Left lung (tissue), 4 donors: ENCODE measurements at regions not wholly inside any gene's neighbourhood (a gene's known extent, or its start where the extent isn't known, plus 50 kb on each side); places are given as distances from the start of the nearest gene placed in this dataset.

Experiments
- ATAC-seq: fragments of 200-7000 bp; cut with Tn5 transposase; one replicate; pipeline ENCODE4 v1.9.1; 2020; ENCODE audit warnings: moderate library complexity
- DNase-seq, 4 donors: peaks; one replicate each; pipeline ENCODE4 v3.0.0-alpha.2; 2013 to 2020
- H3K27ac ChIP-seq, 2 donors: fragments of 200-600 bp; sonication (generic) in 1 of 2; one replicate each; pipeline versions ENCODE4 v1.5.0 to v1.8.0; 2020 to 2021
- H3K27me3 ChIP-seq, 2 donors: fragments of 200-600 bp; sonication (generic) in 1 of 2; one replicate each; pipeline versions ENCODE4 v1.5.0 to v1.8.0; 2020 to 2021
- H3K36me3 ChIP-seq, 2 donors: fragments of 200-600 bp; sonication (generic) in 1 of 2; one replicate each; pipeline versions ENCODE4 v1.5.0 to v1.8.0; 2020 to 2021
- H3K4me1 ChIP-seq, 2 donors: fragments of 200-600 bp; one replicate each; pipeline ENCODE4 v1.8.0; 2021
- H3K4me3 ChIP-seq, 2 donors: fragments of 200-600 bp; sonication (generic) in 1 of 2; one replicate each; pipeline versions ENCODE4 v1.5.0 to v1.8.0; 2020 to 2021; ENCODE audit warnings: mild to moderate bottlenecking in 1 of 2
- H3K9me3 ChIP-seq, 2 donors: fragments of 200-600 bp; sonication (generic) in 1 of 2; one replicate each; pipeline versions ENCODE4 v1.5.0 to v1.8.0; 2020 to 2021
- intact Hi-C, 2 donors: fragments of 100-400 bp; cut with DNase I; formaldehyde crosslinking; loops; one replicate each; pipeline versions ENCODE4 v1.11.2 to v1.14.2; 2022
- TF ChIP-seq, protein P1 (sequence below), 2 donors: fragments of 200-600 bp; sonication (generic) in 1 of 2; IDR thresholded peaks; one replicate each; pipeline versions ENCODE4 v1.5.0 to v1.8.0; 2021; ENCODE audit warnings: antibody characterized with exemption in 2 of 2
- donor health status: DM: no; HTN: yes; CAD: no.
- donor health status: DM: no; HTN: no; CAD: no.

DNA sequence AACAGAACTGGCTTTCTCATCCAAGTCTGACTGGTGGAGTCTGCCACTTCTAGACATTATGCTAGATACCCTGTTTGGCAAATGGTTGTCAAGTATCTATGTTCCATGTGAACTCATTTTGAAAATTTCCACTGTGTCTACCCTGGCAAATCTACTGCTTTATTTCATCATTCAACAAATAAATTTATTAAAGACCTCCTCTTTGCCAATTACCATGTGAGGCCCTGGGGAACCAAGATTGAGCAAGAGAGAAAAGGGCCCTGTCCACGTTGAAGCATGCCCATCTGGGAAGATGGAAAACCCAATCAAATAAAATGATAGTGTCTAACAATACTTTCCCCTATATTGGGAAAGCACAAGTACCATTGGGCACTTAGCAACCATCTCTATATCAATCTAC is 582.4 kb downstream of the IRS1 start:
- ATAC-seq (no peak), DNase-seq (no peak)
- Histone ChIP-seq H3K27ac (no peak overlapping the region), H3K9me3 (no peaks in the 10 kb centered on the region), H3K4me1 (no peaks in the 10 kb centered on the region), H3K36me3 (no peaks in the 10 kb centered on the region), H3K27me3 (no peaks in the 10 kb centered on the region), H3K4me3 (no peak overlapping the region)
- TF ChIP-seq, protein P1, sequence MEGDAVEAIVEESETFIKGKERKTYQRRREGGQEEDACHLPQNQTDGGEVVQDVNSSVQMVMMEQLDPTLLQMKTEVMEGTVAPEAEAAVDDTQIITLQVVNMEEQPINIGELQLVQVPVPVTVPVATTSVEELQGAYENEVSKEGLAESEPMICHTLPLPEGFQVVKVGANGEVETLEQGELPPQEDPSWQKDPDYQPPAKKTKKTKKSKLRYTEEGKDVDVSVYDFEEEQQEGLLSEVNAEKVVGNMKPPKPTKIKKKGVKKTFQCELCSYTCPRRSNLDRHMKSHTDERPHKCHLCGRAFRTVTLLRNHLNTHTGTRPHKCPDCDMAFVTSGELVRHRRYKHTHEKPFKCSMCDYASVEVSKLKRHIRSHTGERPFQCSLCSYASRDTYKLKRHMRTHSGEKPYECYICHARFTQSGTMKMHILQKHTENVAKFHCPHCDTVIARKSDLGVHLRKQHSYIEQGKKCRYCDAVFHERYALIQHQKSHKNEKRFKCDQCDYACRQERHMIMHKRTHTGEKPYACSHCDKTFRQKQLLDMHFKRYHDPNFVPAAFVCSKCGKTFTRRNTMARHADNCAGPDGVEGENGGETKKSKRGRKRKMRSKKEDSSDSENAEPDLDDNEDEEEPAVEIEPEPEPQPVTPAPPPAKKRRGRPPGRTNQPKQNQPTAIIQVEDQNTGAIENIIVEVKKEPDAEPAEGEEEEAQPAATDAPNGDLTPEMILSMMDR (IDR thresholded peaks at IDR 0.05) = no peak
- intact Hi-C loops = loop anchor here in 1 of 2 donors (10.0 kb wide), 1 partner anchor 578 kb away; the partner anchor contains the start of gene IRS1

DNA sequence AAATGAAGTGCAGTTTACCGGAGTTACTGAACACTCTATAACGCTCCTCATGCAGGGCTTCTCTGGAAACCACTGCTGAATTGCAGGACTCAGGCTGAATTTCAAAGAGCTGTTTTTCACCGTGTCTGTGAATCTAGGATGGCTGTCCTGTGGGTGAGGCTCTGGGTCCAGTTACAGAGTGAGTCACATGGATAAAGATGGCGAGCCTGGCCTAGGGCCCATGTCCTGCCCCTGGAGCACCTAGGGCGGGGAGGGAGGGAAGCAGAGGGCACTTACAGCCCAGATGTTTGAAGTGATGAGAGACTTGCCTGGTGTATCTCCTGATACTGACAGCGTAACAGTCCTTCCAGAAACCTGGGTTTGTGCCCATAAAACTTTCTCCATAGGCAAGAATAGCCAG is 583.0 kb downstream of the IRS1 start:
- ATAC-seq (no peak), DNase-seq (no peak)
- H3K36me3 ChIP-seq = no peaks in the 10 kb centered on the region
- no peaks in the 10 kb centered on the region for H3K9me3 ChIP-seq
- no peak overlapping the region for H3K4me3 ChIP-seq
- intact Hi-C loops = loop anchor here in 1 of 2 donors (10.0 kb wide), 1 partner anchor 578 kb away; the partner anchor contains the start of gene IRS1
- no peaks in the 10 kb centered on the region for H3K27me3 ChIP-seq
- TF ChIP-seq, protein P1 (IDR thresholded peaks at IDR 0.05) = no peak
- no peaks in the 10 kb centered on the region for H3K4me1 ChIP-seq
- no peak overlapping the region for H3K27ac ChIP-seq

DNA sequence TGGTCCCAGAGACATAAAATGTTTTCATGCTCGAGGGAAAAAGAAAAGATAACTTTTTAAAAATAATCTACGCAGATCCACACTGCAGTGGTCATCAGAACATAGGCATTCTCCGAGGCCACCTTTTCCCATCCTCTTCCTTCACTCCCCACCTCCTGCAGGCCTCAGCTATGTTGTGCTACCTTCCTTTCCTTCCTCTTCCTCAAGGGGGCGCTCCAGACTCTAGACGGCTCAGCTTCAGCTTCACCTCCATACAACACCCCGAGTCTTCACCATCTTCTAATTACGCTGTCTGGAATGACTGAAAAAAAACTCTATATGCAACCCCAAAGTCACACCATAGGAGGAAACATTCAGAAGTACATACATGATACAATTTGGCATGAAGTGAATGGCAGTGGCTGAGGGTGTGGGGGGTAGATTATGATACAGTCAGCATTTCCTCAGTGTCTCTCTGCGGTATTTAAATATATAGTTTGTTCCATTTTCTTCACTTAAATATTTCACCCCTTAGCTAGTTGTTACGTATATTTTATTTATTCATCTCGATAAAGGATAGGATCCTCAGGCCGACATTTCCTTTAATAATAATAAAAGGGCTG is 583.6 kb downstream of the IRS1 start:
- intact Hi-C loops = loop anchor here in 1 of 2 donors (10.0 kb wide), 1 partner anchor 579 kb away; the partner anchor contains the start of gene IRS1
- H3K36me3 ChIP-seq = no peaks in the 10 kb centered on the region

DNA sequence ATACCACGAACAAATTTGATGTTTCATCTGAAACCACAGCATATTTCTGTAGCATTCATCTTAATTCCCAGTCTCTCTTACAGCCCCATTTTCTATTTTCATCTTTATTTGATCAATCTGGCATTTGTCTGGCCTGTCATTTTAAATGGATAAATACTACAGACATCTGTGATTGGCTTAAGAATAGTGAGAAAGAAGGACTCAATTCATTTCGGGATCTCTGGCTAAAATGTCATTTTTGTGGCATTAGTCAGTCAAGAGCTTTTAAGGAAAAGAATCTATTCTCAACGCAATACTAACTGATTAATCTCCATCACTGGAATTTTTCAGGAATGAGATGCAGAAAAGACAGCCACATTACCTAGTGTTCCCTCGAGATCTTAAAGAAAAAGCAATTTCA is 585.9 kb downstream of the IRS1 start:
- Histone ChIP-seq H3K4me3 (no peak overlapping the region), H3K36me3 (no peaks in the 10 kb centered on the region), H3K27me3 (no peaks in the 10 kb centered on the region), H3K27ac (no peak overlapping the region), H3K9me3 (no peaks in the 10 kb centered on the region), H3K4me1 (no peaks in the 10 kb centered on the region)
- ATAC-seq (no peak), DNase-seq (no peak)
- TF ChIP-seq, protein P1 (IDR thresholded peaks at IDR 0.05) = no peak
- intact Hi-C loops = loop anchor here in 1 of 2 donors (10.0 kb wide), 1 partner anchor 581 kb away; the partner anchor contains the start of gene IRS1

More for the DNA sequence above, 583.6 kb downstream of the IRS1 start:
- ATAC-seq (peak; percentile 96), DNase-seq (peak in 2 of 4 donors; percentile 39 to 61)
- no peaks in the 10 kb centered on the region for H3K9me3 ChIP-seq
- H3K27me3 ChIP-seq = no peaks in the 10 kb centered on the region
- no peak overlapping the region for H3K4me3 ChIP-seq
- H3K27ac ChIP-seq = no peak overlapping the region
- TF ChIP-seq, protein P1 (IDR thresholded peaks at IDR 0.05) = peak; percentile 31 to 63
- no peaks in the 10 kb centered on the region for H3K4me1 ChIP-seq

DNA sequence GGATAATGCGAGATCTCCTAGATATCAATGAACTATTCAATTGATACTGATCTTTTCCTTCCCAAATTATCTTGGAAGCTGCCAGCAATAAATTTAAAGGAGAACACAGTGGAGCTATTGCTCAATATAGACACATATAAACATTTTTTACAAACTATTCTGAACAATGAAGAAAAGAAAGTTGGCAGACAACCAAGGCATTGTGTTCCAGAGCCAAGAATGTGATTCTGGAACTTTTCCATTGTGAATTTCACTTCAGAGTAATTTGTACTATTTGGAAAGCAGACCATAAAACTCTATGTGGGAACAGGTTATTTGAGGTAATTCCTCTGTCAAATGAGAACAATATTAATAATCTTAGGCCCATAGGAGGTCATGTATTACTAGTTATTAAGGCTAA is 588.2 kb downstream of the IRS1 start:
- intact Hi-C loops = loop anchor here in 1 of 2 donors (10.0 kb wide), 1 partner anchor 583 kb away; the partner anchor contains the start of gene IRS1
- no peaks in the 10 kb centered on the region for H3K9me3 ChIP-seq
- H3K4me3 ChIP-seq = no peak overlapping the region
- no peak for ATAC-seq
- no peaks in the 10 kb centered on the region for H3K4me1 ChIP-seq
- no peaks in the 10 kb centered on the region for H3K27me3 ChIP-seq
- TF ChIP-seq, protein P1 (IDR thresholded peaks at IDR 0.05) = no peak
- DNase-seq = peak in 1 of 4 donors; percentile 44
- no peak overlapping the region for H3K27ac ChIP-seq
- H3K36me3 ChIP-seq = no peaks in the 10 kb centered on the region
